ENCODE measurements at regions not wholly inside any gene's neighbourhood (a gene's known extent, or its start where the extent isn't known, plus 50 kb on each side); places are given as distances from the start of the nearest gene placed in this dataset.

- DNase-seq = no peak
Observed at GRCh38 chr18:71209944-71210343, 921.1 kb downstream of the SOCS6 start.

- no peak for DNase-seq
Observed at GRCh38 chr18:71194438-71194837, 905.6 kb downstream of the SOCS6 start.

GRCh38 chr18:71189581-71189980 is 900.7 kb downstream of the SOCS6 start:
- DNase-seq = no peak

- no peak for DNase-seq
Observed at GRCh38 chr18:71168557-71169145, 879.8 kb downstream of the SOCS6 start.

GRCh38 chr18:71136487-71136886 is 847.6 kb downstream of the SOCS6 start:
- DNase-seq = no peak

- no peak for DNase-seq
Observed at GRCh38 chr18:71134122-71134521, 845.3 kb downstream of the SOCS6 start.

- DNase-seq = no peak
Observed at GRCh38 chr18:71131918-71132317, 843.1 kb downstream of the SOCS6 start.

GRCh38 chr18:71130351-71130750 is 841.5 kb downstream of the SOCS6 start:
- DNase-seq = no peak

- DNase-seq = no peak
Observed at GRCh38 chr18:71125581-71125980, 836.7 kb downstream of the SOCS6 start.

GRCh38 chr18:71116535-71116934 is 827.7 kb downstream of the SOCS6 start:
- DNase-seq = no peak

GRCh38 chr18:71115261-71115660 is 826.4 kb downstream of the SOCS6 start:
- DNase-seq = no peak

- no peak for DNase-seq
Observed at GRCh38 chr18:71114550-71115210, 825.8 kb downstream of the SOCS6 start.

- DNase-seq = no peak
Observed at GRCh38 chr18:71107244-71107643, 818.4 kb downstream of the SOCS6 start.

- DNase-seq = no peak
Observed at GRCh38 chr18:71106701-71107100, 817.9 kb downstream of the SOCS6 start.

GRCh38 chr18:71105994-71106546 is 817.2 kb downstream of the SOCS6 start:
- no peak for DNase-seq

- no peak for DNase-seq
Observed at GRCh38 chr18:71105078-71105819, 816.4 kb downstream of the SOCS6 start.

- no peak for DNase-seq
Observed at GRCh38 chr18:71079606-71080005, 790.8 kb downstream of the SOCS6 start.

- no peak for DNase-seq
Observed at GRCh38 chr18:71077451-71077850, 788.6 kb downstream of the SOCS6 start.

GRCh38 chr18:71075147-71075546 is 786.3 kb downstream of the SOCS6 start:
- no peak for DNase-seq

- DNase-seq = no peak
Observed at GRCh38 chr18:71068338-71068737, 779.5 kb downstream of the SOCS6 start.

GRCh38 chr18:71049893-71050292 is 761.0 kb downstream of the SOCS6 start:
- no peak for DNase-seq

- DNase-seq = no peak
Observed at GRCh38 chr18:71047882-71048281, 759.0 kb downstream of the SOCS6 start.

- no peak for DNase-seq
Observed at GRCh38 chr18:71045331-71046065, 756.7 kb downstream of the SOCS6 start.
